ENCODE measurements at regions not wholly inside any gene's neighbourhood (a gene's known extent, or its start where the extent isn't known, plus 50 kb on each side); places are given as distances from the start of the nearest gene placed in this dataset.

DNA sequence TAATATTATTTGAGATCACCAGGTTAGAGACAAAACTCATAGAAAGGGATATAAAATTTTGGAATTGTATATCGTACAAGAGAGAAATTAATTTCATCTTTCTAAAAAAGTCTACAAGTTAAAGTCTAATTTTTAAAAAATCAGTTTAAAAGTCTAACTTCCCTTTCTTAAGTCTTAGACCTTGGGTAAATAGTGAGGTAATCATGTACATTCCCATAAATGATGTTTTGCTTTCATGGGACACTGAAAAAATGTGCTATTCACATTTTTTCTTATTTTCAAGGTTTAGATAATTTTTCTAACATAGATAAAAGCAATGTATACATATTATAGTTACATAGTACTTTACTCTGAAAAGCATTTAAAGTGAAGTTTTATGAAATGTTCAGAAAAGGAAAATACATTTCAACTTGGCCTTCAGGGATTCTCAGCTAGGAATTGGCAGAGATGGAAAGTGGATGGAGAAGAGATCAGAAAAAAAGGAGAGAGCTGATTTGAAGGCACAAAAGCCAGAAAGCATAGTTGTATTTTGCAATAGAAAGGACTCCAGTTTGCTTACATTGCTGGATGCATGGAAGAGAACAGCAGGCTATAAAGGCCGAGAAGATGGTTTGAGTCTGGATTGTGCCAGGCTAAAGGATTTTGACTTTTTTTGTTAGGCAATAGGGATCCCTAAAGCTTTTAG is 194.0 kb downstream of the CASP12 start:
- intact Hi-C loops (cut with DNase I), result loop anchor here in 1 of 4 donors (10.0 kb wide), 1 partner anchor 79 kb away; no protein-coding TSS in a partner anchor
- 77 to 93% (median 91%) methylated on average over 2 of the region's 2 CpGs for WGBS, 3 donors

GRCh38 chr11:104700609-104701008 is 197.7 kb downstream of the CASP12 start:
- no peaks in the 10 kb centered on the region for H3K36me3 ChIP-seq
- H3K4me3 ChIP-seq, result no peak overlapping the region
- no peaks in the 10 kb centered on the region for H3K9me3 ChIP-seq
- intact Hi-C loops (cut with DNase I), result loop anchor here in 1 of 4 donors (10.0 kb wide), 1 partner anchor 76 kb away; no protein-coding TSS in a partner anchor
- H3K27ac ChIP-seq, result no peak overlapping the region
- TF ChIP-seq POLR2A (IDR thresholded peaks at IDR 0.05) (no peak), CTCF (IDR thresholded peaks at IDR 0.05) (no peak), EP300 (IDR thresholded peaks at IDR 0.05) (no peak)
- no peaks in the 10 kb centered on the region for H3K4me1 ChIP-seq (ENCODE audit: insufficient read depth)
- no peak for DNase-seq
- no peaks in the 10 kb centered on the region for H3K27me3 ChIP-seq

More for the DNA sequence above, 194.0 kb downstream of the CASP12 start:
- Histone ChIP-seq H3K27me3 (no peaks in the 10 kb centered on the region), H3K4me1 (ENCODE audit: insufficient read depth) (no peaks in the 10 kb centered on the region), H3K4me3 (no peak overlapping the region), H3K36me3 (no peaks in the 10 kb centered on the region), H3K9me3 (no peaks in the 10 kb centered on the region), H3K27ac (no peak overlapping the region)
- DNase-seq, result no peak
- TF ChIP-seq CTCF (IDR thresholded peaks at IDR 0.05), result no peak
- no peak for TF ChIP-seq EP300 (IDR thresholded peaks at IDR 0.05)
- TF ChIP-seq POLR2A (IDR thresholded peaks at IDR 0.05), result no peak

- H3K4me3 ChIP-seq, result no peak overlapping the region
- no peaks in the 10 kb centered on the region for H3K4me1 ChIP-seq (ENCODE audit: insufficient read depth)
- no peak for TF ChIP-seq CTCF (IDR thresholded peaks at IDR 0.05)
- no peaks in the 10 kb centered on the region for H3K36me3 ChIP-seq
- H3K9me3 ChIP-seq, result no peaks in the 10 kb centered on the region
- DNase-seq, result no peak
- intact Hi-C loops (cut with DNase I), result loop anchor here in 1 of 4 donors (10.0 kb wide), 1 partner anchor 75 kb away; no protein-coding TSS in a partner anchor
- no peaks in the 10 kb centered on the region for H3K27me3 ChIP-seq
- H3K27ac ChIP-seq, result no peak overlapping the region
Observed at GRCh38 chr11:104699981-104700380, 198.3 kb downstream of the CASP12 start.

GRCh38 chr11:104695065-104695463 is 203.2 kb downstream of the CASP12 start:
- Histone ChIP-seq H3K4me3 (no peak overlapping the region), H3K27me3 (no peaks in the 10 kb centered on the region), H3K36me3 (no peaks in the 10 kb centered on the region), H3K9me3 (no peaks in the 10 kb centered on the region), H3K4me1 (ENCODE audit: insufficient read depth) (no peaks in the 10 kb centered on the region), H3K27ac (no peak overlapping the region)
- no peak for TF ChIP-seq POLR2A (IDR thresholded peaks at IDR 0.05)
- TF ChIP-seq EP300 (IDR thresholded peaks at IDR 0.05), result no peak
- no peak for TF ChIP-seq CTCF (IDR thresholded peaks at IDR 0.05)
- no peak for DNase-seq
- intact Hi-C loops (cut with DNase I), result no loop called here

All from ovary (tissue), 7 donors.